HG03469 (cell line): ENCODE measurements at regions not wholly inside any gene's neighbourhood (a gene's known extent, or its start where the extent isn't known, plus 50 kb on each side); places are given as distances from the start of the nearest gene placed in this dataset.
"Not testable (repeated sequence)": the region's sequence is repeated elsewhere in the genome, so short reads cannot be mapped to it uniquely, and the experiment has no call there.

Source experiments
- ATAC-seq: cut with Tn5 transposase; IDR thresholded peaks from one replicate; pipeline ENCODE4 v1.9.1; 2021; ENCODE audit warnings: mild to moderate bottlenecking, moderate library complexity, moderate number of reproducible peaks; ENCODE audit not compliant: unreplicated experiment

- no peak for ATAC-seq
Observed at GRCh38 chr16:60712144-60712543, 1324.1 kb downstream of the CDH8 start.

- no peak for ATAC-seq
Observed at GRCh38 chr16:60704726-60705125, 1331.5 kb downstream of the CDH8 start.

GRCh38 chr16:60703096-60703495 lies 1333.1 kb downstream of the CDH8 start:
- no peak for ATAC-seq

GRCh38 chr16:60686824-60687223 lies 1349.4 kb downstream of the CDH8 start:
- no peak for ATAC-seq

GRCh38 chr16:60684002-60684401 lies 1352.2 kb downstream of the CDH8 start:
- ATAC-seq: no peak

- ATAC-seq: no peak
Observed at GRCh38 chr16:60682219-60682618, 1354.0 kb downstream of the CDH8 start.

GRCh38 chr16:60681043-60681442 lies 1355.2 kb downstream of the CDH8 start:
- ATAC-seq: no peak

GRCh38 chr16:60675022-60675421 lies 1361.2 kb downstream of the CDH8 start:
- ATAC-seq: no peak

- no peak for ATAC-seq
Observed at GRCh38 chr16:60674241-60674640, 1362.0 kb downstream of the CDH8 start.

GRCh38 chr16:60655514-60656153 lies 1380.6 kb downstream of the CDH8 start:
- ATAC-seq: no peak

GRCh38 chr16:60651346-60651745 lies 1384.9 kb downstream of the CDH8 start:
- ATAC-seq: no peak

GRCh38 chr16:60648290-60648689 lies 1387.9 kb downstream of the CDH8 start:
- ATAC-seq: no peak

- not testable (repeated sequence) for ATAC-seq
Observed at GRCh38 chr16:60647388-60647787, 1388.8 kb downstream of the CDH8 start.

- ATAC-seq: no peak
Observed at GRCh38 chr16:60646631-60647030, 1389.6 kb downstream of the CDH8 start.

- ATAC-seq: no peak
Observed at GRCh38 chr16:60645541-60645940, 1390.7 kb downstream of the CDH8 start.

- ATAC-seq: no peak
Observed at GRCh38 chr16:60642956-60643355, 1393.3 kb downstream of the CDH8 start.

- ATAC-seq: no peak
Observed at GRCh38 chr16:60641067-60641665, 1395.1 kb downstream of the CDH8 start.

GRCh38 chr16:60640038-60640437 lies 1396.2 kb downstream of the CDH8 start:
- ATAC-seq: no peak

GRCh38 chr16:60636636-60637035 lies 1399.6 kb downstream of the CDH8 start:
- ATAC-seq: not testable (repeated sequence)

- ATAC-seq: no peak
Observed at GRCh38 chr16:60636117-60636516, 1400.1 kb downstream of the CDH8 start.

- ATAC-seq: no peak
Observed at GRCh38 chr16:60635548-60635947, 1400.7 kb downstream of the CDH8 start.

GRCh38 chr16:60611844-60612243 lies 1424.4 kb downstream of the CDH8 start:
- ATAC-seq: no peak

GRCh38 chr16:60608971-60609370 lies 1427.3 kb downstream of the CDH8 start:
- ATAC-seq: no peak
